IMR-90 (cell line): ENCODE measurements at regions not wholly inside any gene's neighbourhood (a gene's known extent, or its start where the extent isn't known, plus 50 kb on each side); places are given as distances from the start of the nearest gene placed in this dataset.

Experiments used
- ATAC-seq: fragments of 200-7000 bp; cut with Tn5 transposase; 2 replicates; pipeline ENCODE4 v1.9.1; 2020; ENCODE audit warnings: low read depth, mild to moderate bottlenecking, moderate library complexity
- BruUV-seq: library from RNA; stranded (reverse); fragments of 400-500 nt; replicated peaks from 2 replicates; lab custom pipeline; 2021; lab: Mats Ljungman, UMichigan
- CTCF ChIA-PET: fragments of 300-600 bp; formaldehyde crosslinking; extraction: SDS; loops from one replicate; lab custom pipeline; 2021; ENCODE audit warnings: antibody characterized with exemption; lab: Yijun Ruan, JAX
- POLR2A ChIA-PET: fragments of 300-600 bp; sonication (Branson Sonifier 250); formaldehyde crosslinking; loops from one replicate; lab custom pipeline; 2022; ENCODE audit warnings: antibody characterized with exemption; ENCODE audit not compliant: unreplicated experiment; lab: Charles Lee
- DNase-seq: peaks from one replicate; pipeline ENCODE4 v3.0.0; 2013
- H2AFZ ChIP-seq: replicated peaks from 2 replicates; pipeline ENCODE3; 2013; ENCODE audit warnings: low read length, mild to moderate bottlenecking; ENCODE audit not compliant: poor library complexity
- H2AK5ac ChIP-seq: 2 replicates; pipeline ENCODE4 v1.6.1; 2013; ENCODE audit warnings: low read depth, low read length, inconsistent platforms
- H2AK9ac ChIP-seq: replicated peaks from 2 replicates; pipeline ENCODE3; 2013; ENCODE audit warnings: mild to moderate bottlenecking, low read depth, low read length, moderate library complexity; ENCODE audit not compliant: poor library complexity
- H2BK120ac ChIP-seq: 2 replicates; pipeline ENCODE4 v1.6.1; 2013; ENCODE audit warnings: low read depth, low read length, inconsistent platforms
- H2BK15ac ChIP-seq: 3 replicates; pipeline ENCODE4 v1.6.1; 2013; ENCODE audit warnings: low read depth, low read length, inconsistent platforms
- H2BK20ac ChIP-seq: 2 replicates; pipeline ENCODE4 v1.6.1; 2013; ENCODE audit warnings: low read depth, mild to moderate bottlenecking, inconsistent platforms, low read length, moderate library complexity
- H2BK5ac ChIP-seq: 2 replicates; pipeline ENCODE4 v1.6.1; 2013; ENCODE audit warnings: mild to moderate bottlenecking, low read depth, low read length, inconsistent platforms; ENCODE audit not compliant: poor library complexity, severe bottlenecking
- H3K14ac ChIP-seq: replicated peaks from 2 replicates; pipeline ENCODE4 v1.6.1; 2013; ENCODE audit warnings: low read depth, low read length, inconsistent platforms
- H3K18ac ChIP-seq: 2 replicates; pipeline ENCODE4 v1.6.1; 2013; ENCODE audit warnings: low read depth, low read length, control low read depth
- H3K23ac ChIP-seq: 2 replicates; pipeline ENCODE4 v1.6.1; 2013; ENCODE audit warnings: low read depth, low read length, inconsistent platforms
- H3K27ac ChIP-seq: 2 replicates; pipeline ENCODE4 v1.5.1; 2013; ENCODE audit warnings: mild to moderate bottlenecking, control low read depth, low read length; ENCODE audit not compliant: insufficient read depth
- H3K27me3 ChIP-seq: 2 replicates; pipeline ENCODE4 v1.6.1; 2013; ENCODE audit warnings: low read length; ENCODE audit not compliant: control insufficient read depth, insufficient read depth
- H3K36me3 ChIP-seq: 2 replicates; pipeline ENCODE4 v1.6.1; 2013; ENCODE audit warnings: low read length, mixed read lengths; ENCODE audit not compliant: control insufficient read depth, insufficient read depth
- H3K4ac ChIP-seq: 2 replicates; pipeline ENCODE4 v1.6.1; 2013; ENCODE audit warnings: low read depth, low read length, inconsistent platforms
- H3K4me1 ChIP-seq: 2 replicates; pipeline ENCODE4 v1.6.1; 2013; ENCODE audit warnings: low read length, mixed read lengths; ENCODE audit not compliant: control insufficient read depth, insufficient read depth
- H3K4me2 ChIP-seq: 2 replicates; pipeline ENCODE4 v1.6.1; 2013; ENCODE audit warnings: low read depth, mild to moderate bottlenecking, control low read depth, low read length, moderate library complexity
- H3K4me3 ChIP-seq: 2 replicates; pipeline ENCODE4 v1.5.1; 2013; ENCODE audit warnings: low read depth, mild to moderate bottlenecking, control low read depth, low read length, moderate library complexity; ENCODE audit not compliant: insufficient read depth
- H3K56ac ChIP-seq: 2 replicates; pipeline ENCODE4 v1.6.1; 2013; ENCODE audit warnings: low read length, inconsistent platforms; ENCODE audit not compliant: insufficient read depth; ENCODE audit errors: extremely low read depth
- H3K79me1 ChIP-seq, 2 experiments: 2 replicates each; pipeline ENCODE4 v1.6.1; 2013; ENCODE audit warnings: low read length in 2 of 2, inconsistent platforms in 1 of 2, low read depth in 1 of 2
- H3K9ac ChIP-seq: 2 replicates; pipeline ENCODE4 v1.6.1; 2013; ENCODE audit warnings: low read depth, low read length, control low read depth
- H3K9me1 ChIP-seq: 2 replicates; pipeline ENCODE4 v1.6.1; 2013; ENCODE audit warnings: low read length, inconsistent platforms; ENCODE audit not compliant: insufficient read depth
- H3K9me3 ChIP-seq: 2 replicates; pipeline ENCODE4 v1.6.1; 2013; ENCODE audit warnings: low read length; ENCODE audit not compliant: control insufficient read depth, insufficient read depth
- H4K20me1 ChIP-seq: 2 replicates; pipeline ENCODE4 v1.6.1; 2013; ENCODE audit warnings: low read length, inconsistent platforms; ENCODE audit not compliant: insufficient read depth
- H4K5ac ChIP-seq: 2 replicates; pipeline ENCODE4 v1.6.1; 2013; ENCODE audit warnings: mild to moderate bottlenecking, low read depth, low read length, control low read depth
- H4K8ac ChIP-seq, 2 experiments: 2 replicates each; pipeline ENCODE4 v1.6.1; 2013; ENCODE audit warnings: low read depth in 2 of 2, low read length in 2 of 2, control low read depth in 1 of 2, inconsistent platforms in 1 of 2
- H4K91ac ChIP-seq: 2 replicates; pipeline ENCODE4 v1.6.1; 2013; ENCODE audit warnings: low read depth, low read length, inconsistent platforms; ENCODE audit not compliant: insufficient read depth
- CEBPB ChIP-seq: IDR thresholded peaks from 2 replicates; pipeline ENCODE4 v1.6.1; 2012; ENCODE audit warnings: low read depth, low read length, improper control_type of control experiment
- FOS ChIP-seq: fragments of 150-350 bp; IDR thresholded peaks from 2 replicates; pipeline ENCODE4 v1.6.1; 2016; ENCODE audit warnings: low read depth, low read length
- MAFK ChIP-seq: IDR thresholded peaks from 2 replicates; pipeline ENCODE4 v1.6.1; 2012; ENCODE audit warnings: low read depth, low read length, improper control_type of control experiment
- NFE2L2 ChIP-seq: fragments of 150-350 bp; IDR thresholded peaks from 2 replicates; pipeline ENCODE4 v1.6.1; 2016; ENCODE audit warnings: low read depth, mild to moderate bottlenecking, low read length
- RAD21 ChIP-seq: IDR thresholded peaks from 2 replicates; pipeline ENCODE4 v1.6.1; 2012; ENCODE audit warnings: low read length, improper control_type of control experiment
- RCOR1 ChIP-seq: IDR thresholded peaks from 2 replicates; pipeline ENCODE4 v1.6.1; 2012; ENCODE audit warnings: mild to moderate bottlenecking, low read length, improper control_type of control experiment; ENCODE audit not compliant: insufficient replicate concordance
- RFX5 ChIP-seq: IDR thresholded peaks from 2 replicates; pipeline ENCODE4 v1.8.0; 2012; ENCODE audit warnings: low read depth, mild to moderate bottlenecking, low read length, moderate library complexity
- SMC3 ChIP-seq: fragments of 150-350 bp; IDR thresholded peaks from 2 replicates; pipeline ENCODE4 v1.6.1; 2016; ENCODE audit warnings: low read depth, mild to moderate bottlenecking, antibody characterized with exemption, low read length, moderate library complexity
- WGBS, 2 experiments: methylation state at CpG; one replicate each; pipeline versions ENCODE4 v1.1.5 to v1.1.7; 2013; ENCODE audit warnings: missing lambda C conversion rate in 2 of 2; ENCODE audit not compliant: insufficient read length in 1 of 2; ENCODE audit errors: extremely low coverage in 2 of 2; 5-methylcytosine and 5-hydroxymethylcytosine counted together
- dilution Hi-C: fragments of 300-500 bp; cut with HindIII; formaldehyde crosslinking; loops from one replicate; pipeline ENCODE4 v1.14.3; 2018; ENCODE audit warnings: low sequenced_read_pairs; ENCODE audit not compliant: unreplicated experiment
- in situ Hi-C: fragments of 300-500 bp; cut with MboI; formaldehyde crosslinking; loops from 3 replicates; pipeline ENCODE4 v1.14.3; 2019; ENCODE audit warnings: low sequenced_read_pairs, inconsistent platforms, mixed read lengths
- intact Hi-C: fragments of 100-400 bp; cut with micrococcal nuclease; formaldehyde crosslinking; loops from 2 replicates; pipeline ENCODE4 v1.10.0; 2022
- TF ChIP-seq, protein P1 (sequence below): fragments of 150-350 bp; IDR thresholded peaks from 2 replicates; pipeline ENCODE4 v1.6.1; 2017; ENCODE audit warnings: mild to moderate bottlenecking, antibody characterized with exemption, low read length, low read depth

GRCh38 chr11:70539360-70540095, 141.2 kb downstream of the CTTN start:
- Histone ChIP-seq H3K4me1 (no peaks in the 10 kb centered on the region; the same call in 1 of the 2 replicates), H2BK5ac (no peak overlapping the region), H3K23ac (no peak overlapping the region), H3K4ac (no peak overlapping the region), H2AK9ac (no peak overlapping the region), H3K18ac (no peak overlapping the region), H3K27me3 (no peaks in the 10 kb centered on the region), H3K27ac (no peak overlapping the region), H3K4me3 (no peak overlapping the region), H3K9me3 (peaks cover 9% of the 10 kb centered on the region), H3K9me1 (no peaks in the 10 kb centered on the region), H3K79me1 (no peaks in the 10 kb centered on the region), H3K4me2 (no peak overlapping the region), H2AK5ac (no peak overlapping the region), H3K14ac (no peak overlapping the region), H4K20me1 (no peaks in the 10 kb centered on the region; the same call in 1 of the 2 replicates), H4K5ac (no peak overlapping the region), H2BK20ac (no peak overlapping the region), H4K91ac (no peak overlapping the region), H3K56ac (no peak overlapping the region), H3K9ac (no peak overlapping the region), H4K8ac (no peak overlapping the region), H2BK15ac (no peak overlapping the region), H2BK120ac (no peak overlapping the region), H2AFZ (no peak overlapping the region), H3K36me3 (no peaks in the 10 kb centered on the region)
- WGBS, 2 experiments = 81% methylated on average over 14 of the region's 26 CpGs; no CpG with 5 or more reads in 1 of the 2 experiments
- ChIA-PET CTCF (no interaction called here), POLR2A (no interaction called here)
- TF ChIP-seq MAFK (no peak), SMC3 (no peak), FOS (no peak), CEBPB (no peak), NFE2L2 (no peak), RAD21 (no peak), RFX5 (no peak), RCOR1 (no peak)
- TF ChIP-seq, protein P1, sequence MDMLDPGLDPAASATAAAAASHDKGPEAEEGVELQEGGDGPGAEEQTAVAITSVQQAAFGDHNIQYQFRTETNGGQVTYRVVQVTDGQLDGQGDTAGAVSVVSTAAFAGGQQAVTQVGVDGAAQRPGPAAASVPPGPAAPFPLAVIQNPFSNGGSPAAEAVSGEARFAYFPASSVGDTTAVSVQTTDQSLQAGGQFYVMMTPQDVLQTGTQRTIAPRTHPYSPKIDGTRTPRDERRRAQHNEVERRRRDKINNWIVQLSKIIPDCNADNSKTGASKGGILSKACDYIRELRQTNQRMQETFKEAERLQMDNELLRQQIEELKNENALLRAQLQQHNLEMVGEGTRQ = no peak
- dilution Hi-C loops (no loop called here), in situ Hi-C loops (no loop called here), intact Hi-C loops (no loop called here)
- DNase-seq = no peak
- ATAC-seq = no peak
- no TSS peak for BruUV-seq
